ENCODE measurements at regions not wholly inside any gene's neighbourhood (a gene's known extent, or its start where the extent isn't known, plus 50 kb on each side); places are given as distances from the start of the nearest gene placed in this dataset.
A peak's percentile ranks its signal among the peaks of the same experiment; 100 is the strongest.

DNA sequence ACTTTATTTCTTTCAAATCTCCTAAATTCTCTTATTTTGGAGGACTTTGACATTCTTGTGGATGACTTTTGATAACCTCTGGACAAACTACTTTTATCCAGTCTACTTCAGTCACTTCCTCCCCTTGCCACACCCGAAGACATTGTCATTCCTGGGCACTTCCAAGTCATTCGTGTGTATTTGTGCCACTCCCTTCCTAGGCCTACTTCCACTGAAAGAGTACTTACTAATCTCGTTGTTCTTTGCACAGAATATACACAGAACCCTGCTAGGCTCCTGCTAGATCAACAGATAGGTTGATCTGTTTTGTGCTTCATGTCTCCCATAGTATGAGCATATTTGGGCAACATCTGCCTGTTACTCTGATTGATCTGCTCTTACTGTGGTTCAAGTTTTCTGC lies 355.4 kb downstream of the HGF start:
- no peak for TF ChIP-seq TCF12 (IDR thresholded peaks at IDR 0.05; ENCODE audit: low read depth)
- TF ChIP-seq ZBTB7A (IDR thresholded peaks at IDR 0.05; ENCODE audit: low read depth) = no peak
- TF ChIP-seq TEAD4 (IDR thresholded peaks at IDR 0.05) = no peak

DNA sequence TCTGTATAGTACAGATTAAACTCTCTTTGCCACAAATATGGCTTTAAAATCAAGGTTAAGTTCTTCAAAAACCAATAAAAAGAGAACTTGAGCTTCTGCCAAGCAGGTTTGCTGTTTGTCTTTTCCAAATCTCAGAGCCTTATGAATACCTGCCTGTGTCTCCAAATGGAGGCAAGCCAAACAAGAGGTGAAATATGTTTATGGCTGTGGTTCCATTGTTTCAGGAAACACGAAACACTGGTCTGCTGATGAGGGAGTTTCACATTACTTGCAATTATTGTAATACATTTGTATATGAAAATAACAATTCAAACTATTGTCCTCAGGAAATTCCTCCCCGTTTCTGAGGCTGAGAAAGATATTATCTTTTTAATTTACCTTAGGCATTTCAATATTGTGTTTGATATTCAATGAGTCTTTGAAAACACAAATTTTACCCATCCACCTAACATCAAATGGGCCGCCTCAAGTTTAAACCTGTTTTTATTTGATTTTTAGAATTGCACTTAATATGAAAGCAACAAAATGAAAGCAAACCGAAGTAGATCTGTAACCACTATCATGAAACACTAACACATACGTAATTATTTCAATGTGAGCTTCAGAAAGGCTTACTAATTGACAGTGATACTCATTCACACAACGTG lies 359.3 kb downstream of the HGF start:
- TF ChIP-seq CREB1 (IDR thresholded peaks at IDR 0.05; ENCODE audit: low read depth) (no peak), EGR1 (IDR thresholded peaks at IDR 0.05) (no peak), RAD21 (IDR thresholded peaks at IDR 0.05; ENCODE audit: low read depth) (no peak), TCF12 (IDR thresholded peaks at IDR 0.05; ENCODE audit: low read depth) (peak; percentile 86), YY1 (IDR thresholded peaks at IDR 0.05; ENCODE audit: low read depth) (peak; percentile 58; the same call in 1 of the 2 replicates), ZBTB7A (IDR thresholded peaks at IDR 0.05; ENCODE audit: low read depth) (no peak), NFIC (IDR thresholded peaks at IDR 0.05) (peak; percentile 93), CEBPB (IDR thresholded peaks at IDR 0.05) (no peak), EP300 (IDR thresholded peaks at IDR 0.05; ENCODE audit: borderline replicate concordance) (peak; percentile 92), TEAD4 (IDR thresholded peaks at IDR 0.05) (peak; percentile 75), FOXM1 (IDR thresholded peaks at IDR 0.05; ENCODE audit: borderline replicate concordance, low read depth) (peak; percentile 87; the same call in 1 of the 2 replicates), TAF1 (IDR thresholded peaks at IDR 0.05; ENCODE audit: low read depth) (no peak)
- TF ChIP-seq, protein P1, sequence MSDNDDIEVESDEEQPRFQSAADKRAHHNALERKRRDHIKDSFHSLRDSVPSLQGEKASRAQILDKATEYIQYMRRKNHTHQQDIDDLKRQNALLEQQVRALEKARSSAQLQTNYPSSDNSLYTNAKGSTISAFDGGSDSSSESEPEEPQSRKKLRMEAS (IDR thresholded peaks at IDR 0.05) = no peak
- TF ChIP-seq, protein P2, sequence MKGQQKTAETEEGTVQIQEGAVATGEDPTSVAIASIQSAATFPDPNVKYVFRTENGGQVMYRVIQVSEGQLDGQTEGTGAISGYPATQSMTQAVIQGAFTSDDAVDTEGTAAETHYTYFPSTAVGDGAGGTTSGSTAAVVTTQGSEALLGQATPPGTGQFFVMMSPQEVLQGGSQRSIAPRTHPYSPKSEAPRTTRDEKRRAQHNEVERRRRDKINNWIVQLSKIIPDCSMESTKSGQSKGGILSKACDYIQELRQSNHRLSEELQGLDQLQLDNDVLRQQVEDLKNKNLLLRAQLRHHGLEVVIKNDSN (IDR thresholded peaks at IDR 0.05) = no peak
- TF ChIP-seq, protein P3, sequence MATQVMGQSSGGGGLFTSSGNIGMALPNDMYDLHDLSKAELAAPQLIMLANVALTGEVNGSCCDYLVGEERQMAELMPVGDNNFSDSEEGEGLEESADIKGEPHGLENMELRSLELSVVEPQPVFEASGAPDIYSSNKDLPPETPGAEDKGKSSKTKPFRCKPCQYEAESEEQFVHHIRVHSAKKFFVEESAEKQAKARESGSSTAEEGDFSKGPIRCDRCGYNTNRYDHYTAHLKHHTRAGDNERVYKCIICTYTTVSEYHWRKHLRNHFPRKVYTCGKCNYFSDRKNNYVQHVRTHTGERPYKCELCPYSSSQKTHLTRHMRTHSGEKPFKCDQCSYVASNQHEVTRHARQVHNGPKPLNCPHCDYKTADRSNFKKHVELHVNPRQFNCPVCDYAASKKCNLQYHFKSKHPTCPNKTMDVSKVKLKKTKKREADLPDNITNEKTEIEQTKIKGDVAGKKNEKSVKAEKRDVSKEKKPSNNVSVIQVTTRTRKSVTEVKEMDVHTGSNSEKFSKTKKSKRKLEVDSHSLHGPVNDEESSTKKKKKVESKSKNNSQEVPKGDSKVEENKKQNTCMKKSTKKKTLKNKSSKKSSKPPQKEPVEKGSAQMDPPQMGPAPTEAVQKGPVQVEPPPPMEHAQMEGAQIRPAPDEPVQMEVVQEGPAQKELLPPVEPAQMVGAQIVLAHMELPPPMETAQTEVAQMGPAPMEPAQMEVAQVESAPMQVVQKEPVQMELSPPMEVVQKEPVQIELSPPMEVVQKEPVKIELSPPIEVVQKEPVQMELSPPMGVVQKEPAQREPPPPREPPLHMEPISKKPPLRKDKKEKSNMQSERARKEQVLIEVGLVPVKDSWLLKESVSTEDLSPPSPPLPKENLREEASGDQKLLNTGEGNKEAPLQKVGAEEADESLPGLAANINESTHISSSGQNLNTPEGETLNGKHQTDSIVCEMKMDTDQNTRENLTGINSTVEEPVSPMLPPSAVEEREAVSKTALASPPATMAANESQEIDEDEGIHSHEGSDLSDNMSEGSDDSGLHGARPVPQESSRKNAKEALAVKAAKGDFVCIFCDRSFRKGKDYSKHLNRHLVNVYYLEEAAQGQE (IDR thresholded peaks at IDR 0.05; ENCODE audit: low read depth) = no peak

DNA sequence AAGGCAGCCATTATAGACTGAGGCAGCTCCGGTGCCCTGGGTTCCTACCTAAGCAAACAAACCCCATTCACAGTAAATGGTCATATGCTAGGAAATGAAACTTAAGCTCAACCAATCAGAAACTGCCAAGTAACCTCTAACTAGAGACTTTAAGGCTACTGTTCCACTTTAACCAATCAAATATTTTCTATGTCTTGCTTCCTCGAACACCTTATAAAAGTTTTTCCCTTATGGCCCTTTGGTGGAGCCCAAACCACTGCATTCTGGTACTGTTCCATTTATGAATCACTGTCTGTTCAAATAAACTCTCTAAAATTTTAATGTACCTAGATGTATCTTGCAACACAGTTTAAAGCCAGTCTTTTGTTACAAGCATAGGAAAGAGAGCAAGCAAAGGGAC lies 361.1 kb downstream of the HGF start:
- TF ChIP-seq CEBPB (IDR thresholded peaks at IDR 0.05) (no peak), CREB1 (IDR thresholded peaks at IDR 0.05; ENCODE audit: low read depth) (no peak), EP300 (IDR thresholded peaks at IDR 0.05; ENCODE audit: borderline replicate concordance) (no peak), ZBTB7A (IDR thresholded peaks at IDR 0.05; ENCODE audit: low read depth) (no peak), YY1 (IDR thresholded peaks at IDR 0.05; ENCODE audit: low read depth) (no peak), TAF1 (IDR thresholded peaks at IDR 0.05; ENCODE audit: low read depth) (no peak), EGR1 (IDR thresholded peaks at IDR 0.05) (no peak), RAD21 (IDR thresholded peaks at IDR 0.05; ENCODE audit: low read depth) (no peak), TCF12 (IDR thresholded peaks at IDR 0.05; ENCODE audit: low read depth) (no peak), TEAD4 (IDR thresholded peaks at IDR 0.05) (no peak), FOXM1 (IDR thresholded peaks at IDR 0.05; ENCODE audit: borderline replicate concordance, low read depth) (no peak), NFIC (IDR thresholded peaks at IDR 0.05) (no peak)
- TF ChIP-seq, protein P2 (IDR thresholded peaks at IDR 0.05) = no peak
- TF ChIP-seq, protein P1 (IDR thresholded peaks at IDR 0.05) = no peak
- TF ChIP-seq, protein P3 (IDR thresholded peaks at IDR 0.05; ENCODE audit: low read depth) = no peak

DNA sequence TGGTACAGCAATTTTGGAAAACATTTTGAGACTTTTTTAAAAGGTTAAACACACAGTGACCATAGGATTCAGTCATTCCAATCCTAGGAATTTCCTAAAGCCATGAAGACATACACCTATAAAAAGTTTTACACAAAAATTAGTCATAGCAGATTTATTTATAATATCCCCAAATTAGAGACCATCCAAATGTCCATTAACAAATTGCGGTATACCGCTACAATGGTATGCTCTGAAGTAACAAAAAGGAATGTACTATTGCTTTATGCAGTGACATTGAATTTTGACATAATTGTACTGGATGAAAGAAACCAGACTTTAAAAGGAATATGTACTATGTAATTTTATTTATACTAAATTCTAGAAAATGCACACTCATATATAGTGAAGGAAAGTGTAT lies 362.8 kb downstream of the HGF start:
- no peak for TF ChIP-seq CEBPB (IDR thresholded peaks at IDR 0.05)
- no peak for TF ChIP-seq EP300 (IDR thresholded peaks at IDR 0.05; ENCODE audit: borderline replicate concordance)
- no peak for TF ChIP-seq NFIC (IDR thresholded peaks at IDR 0.05)
- TF ChIP-seq TCF12 (IDR thresholded peaks at IDR 0.05; ENCODE audit: low read depth) = no peak
- TF ChIP-seq FOXM1 (IDR thresholded peaks at IDR 0.05; ENCODE audit: borderline replicate concordance, low read depth) = no peak
- TF ChIP-seq, protein P3 (IDR thresholded peaks at IDR 0.05; ENCODE audit: low read depth) = no peak
- TF ChIP-seq EGR1 (IDR thresholded peaks at IDR 0.05) = no peak
- TF ChIP-seq RAD21 (IDR thresholded peaks at IDR 0.05; ENCODE audit: low read depth) = no peak
- TF ChIP-seq TAF1 (IDR thresholded peaks at IDR 0.05; ENCODE audit: low read depth) = no peak
- TF ChIP-seq, protein P1 (IDR thresholded peaks at IDR 0.05) = no peak
- no peak for TF ChIP-seq ZBTB7A (IDR thresholded peaks at IDR 0.05; ENCODE audit: low read depth)
- no peak for TF ChIP-seq TEAD4 (IDR thresholded peaks at IDR 0.05)
- TF ChIP-seq, protein P2 (IDR thresholded peaks at IDR 0.05) = no peak
- TF ChIP-seq CREB1 (IDR thresholded peaks at IDR 0.05; ENCODE audit: low read depth) = no peak
- TF ChIP-seq YY1 (IDR thresholded peaks at IDR 0.05; ENCODE audit: low read depth) = no peak

All from Ishikawa (cell line).